ENCODE measurements at regions not wholly inside any gene's neighbourhood (a gene's known extent, or its start where the extent isn't known, plus 50 kb on each side); places are given as distances from the start of the nearest gene placed in this dataset.

- TF ChIP-seq, protein P1, sequence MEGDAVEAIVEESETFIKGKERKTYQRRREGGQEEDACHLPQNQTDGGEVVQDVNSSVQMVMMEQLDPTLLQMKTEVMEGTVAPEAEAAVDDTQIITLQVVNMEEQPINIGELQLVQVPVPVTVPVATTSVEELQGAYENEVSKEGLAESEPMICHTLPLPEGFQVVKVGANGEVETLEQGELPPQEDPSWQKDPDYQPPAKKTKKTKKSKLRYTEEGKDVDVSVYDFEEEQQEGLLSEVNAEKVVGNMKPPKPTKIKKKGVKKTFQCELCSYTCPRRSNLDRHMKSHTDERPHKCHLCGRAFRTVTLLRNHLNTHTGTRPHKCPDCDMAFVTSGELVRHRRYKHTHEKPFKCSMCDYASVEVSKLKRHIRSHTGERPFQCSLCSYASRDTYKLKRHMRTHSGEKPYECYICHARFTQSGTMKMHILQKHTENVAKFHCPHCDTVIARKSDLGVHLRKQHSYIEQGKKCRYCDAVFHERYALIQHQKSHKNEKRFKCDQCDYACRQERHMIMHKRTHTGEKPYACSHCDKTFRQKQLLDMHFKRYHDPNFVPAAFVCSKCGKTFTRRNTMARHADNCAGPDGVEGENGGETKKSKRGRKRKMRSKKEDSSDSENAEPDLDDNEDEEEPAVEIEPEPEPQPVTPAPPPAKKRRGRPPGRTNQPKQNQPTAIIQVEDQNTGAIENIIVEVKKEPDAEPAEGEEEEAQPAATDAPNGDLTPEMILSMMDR (IDR thresholded peaks at IDR 0.05): no peak
- TF ChIP-seq POLR2AphosphoS5 (IDR thresholded peaks at IDR 0.05; ENCODE audit: low read depth, low read length): no peak
- no peak for TF ChIP-seq REST (IDR thresholded peaks at IDR 0.05; ENCODE audit: insufficient read depth in 1 of 2, low read depth in 2 of 2, low read length in 1 of 2)
Measured at GRCh38 chr4:116486401-116486800, 599.0 kb downstream of the TRAM1L1 start.
